ENCODE measurements at regions not wholly inside any gene's neighbourhood (a gene's known extent, or its start where the extent isn't known, plus 50 kb on each side); places are given as distances from the start of the nearest gene placed in this dataset.

- no peak for DNase-seq
- Histone ChIP-seq H3K27me3 (ENCODE audit: insufficient read depth, low read length) (no peaks in the 10 kb centered on the region), H3K79me2 (ENCODE audit: control insufficient read depth, insufficient read depth, low read length, poor library complexity) (no peaks in the 10 kb centered on the region), H4K8ac (ENCODE audit: low read depth, low read length) (no peak overlapping the region), H3K14ac (ENCODE audit: low read length) (no peak overlapping the region), H2AK5ac (ENCODE audit: low read length) (no peak overlapping the region), H4K91ac (ENCODE audit: low read depth, low read length) (no peak overlapping the region), H3K9me3 (ENCODE audit: insufficient read depth, low read depth, low read length) (no peaks in the 10 kb centered on the region), H3K18ac (ENCODE audit: low read length) (no peak overlapping the region), H3K27ac (ENCODE audit: low read depth, low read length) (no peak overlapping the region), H3K4me2 (ENCODE audit: low read length) (no peak overlapping the region), H3K9ac (ENCODE audit: low read length) (no peak overlapping the region), H3K23ac (ENCODE audit: low read length) (no peak overlapping the region), H3K79me1 (ENCODE audit: low read length) (no peaks in the 10 kb centered on the region), H2BK120ac (ENCODE audit: insufficient read depth, low read length, poor library complexity) (no peak overlapping the region), H2BK5ac (ENCODE audit: low read depth, low read length, poor library complexity) (no peak overlapping the region), H2AFZ (ENCODE audit: insufficient read depth, low read length, poor library complexity) (no peak overlapping the region), H4K12ac (ENCODE audit: low read depth, low read length) (no peak overlapping the region), H3K4ac (ENCODE audit: low read depth, low read length) (no peak overlapping the region), H3K4me1 (ENCODE audit: control insufficient read depth in 1 of 2, insufficient read depth in 2 of 2, low read length in 2 of 2) (peaks cover 7 to 9% of the 10 kb centered on the region in 2 experiments), H3K4me3 (ENCODE audit: low read depth, low read length) (no peak overlapping the region), H2BK12ac (ENCODE audit: low read length) (no peak overlapping the region), H3K36me3 (ENCODE audit: control insufficient read depth in 1 of 2, insufficient read depth in 2 of 2, low read length in 2 of 2) (no peaks in the 10 kb centered on the region)
- no CpG with 5 or more reads among the region's 5 CpGs for WGBS (ENCODE audit: extremely low coverage, insufficient coverage, insufficient read length)
These were observed 292.1 kb downstream of the GADD45G start for GRCh38 chr9:89896806-89897340.

GRCh38 chr9:89899573-89899972 lies 294.8 kb downstream of the GADD45G start:
- Histone ChIP-seq H3K4me2 (ENCODE audit: low read length) (no peak overlapping the region), H3K27ac (ENCODE audit: low read depth, low read length) (peak overlapping the region; percentile 60), H2BK5ac (ENCODE audit: low read depth, low read length, poor library complexity) (peak overlapping the region; percentile 27), H3K4me3 (ENCODE audit: low read depth, low read length) (no peak overlapping the region), H3K79me2 (ENCODE audit: control insufficient read depth, insufficient read depth, low read length, poor library complexity) (no peaks in the 10 kb centered on the region), H3K9me3 (ENCODE audit: insufficient read depth, low read depth, low read length) (no peaks in the 10 kb centered on the region), H3K18ac (ENCODE audit: low read length) (no peak overlapping the region), H2AK5ac (ENCODE audit: low read length) (no peak overlapping the region), H3K4me1 (ENCODE audit: control insufficient read depth in 1 of 2, insufficient read depth in 2 of 2, low read length in 2 of 2) (peaks cover 13 to 15% of the 10 kb centered on the region in 2 experiments), H2AFZ (ENCODE audit: insufficient read depth, low read length, poor library complexity) (no peak overlapping the region), H3K27me3 (ENCODE audit: insufficient read depth, low read length) (no peaks in the 10 kb centered on the region), H3K14ac (ENCODE audit: low read length) (no peak overlapping the region), H3K79me1 (ENCODE audit: low read length) (peaks cover 4% of the 10 kb centered on the region), H2BK120ac (ENCODE audit: insufficient read depth, low read length, poor library complexity) (no peak overlapping the region), H3K4ac (ENCODE audit: low read depth, low read length) (no peak overlapping the region), H3K23ac (ENCODE audit: low read length) (no peak overlapping the region), H3K36me3 (ENCODE audit: control insufficient read depth in 1 of 2, insufficient read depth in 2 of 2, low read length in 2 of 2) (no peaks in the 10 kb centered on the region), H4K12ac (ENCODE audit: low read depth, low read length) (no peak overlapping the region), H3K9ac (ENCODE audit: low read length) (no peak overlapping the region), H2BK12ac (ENCODE audit: low read length) (no peak overlapping the region), H4K8ac (ENCODE audit: low read depth, low read length) (no peak overlapping the region), H4K91ac (ENCODE audit: low read depth, low read length) (no peak overlapping the region)
- peak in 1 of 2 donors; percentile 58 for DNase-seq
- WGBS (ENCODE audit: extremely low coverage, insufficient coverage, insufficient read length) = no CpG with 5 or more reads among the region's 3 CpGs

GRCh38 chr9:89901920-89902319 lies 297.1 kb downstream of the GADD45G start:
- no peak overlapping the region for H4K12ac ChIP-seq (ENCODE audit: low read depth, low read length)
- H3K18ac ChIP-seq (ENCODE audit: low read length) = no peak overlapping the region
- no peak overlapping the region for H2AK5ac ChIP-seq (ENCODE audit: low read length)
- no peak overlapping the region for H3K4ac ChIP-seq (ENCODE audit: low read depth, low read length)
- H4K91ac ChIP-seq (ENCODE audit: low read depth, low read length) = no peak overlapping the region
- no peak overlapping the region for H2AFZ ChIP-seq (ENCODE audit: insufficient read depth, low read length, poor library complexity)
- no peak overlapping the region for H3K4me2 ChIP-seq (ENCODE audit: low read length)
- no peaks in the 10 kb centered on the region for H3K79me2 ChIP-seq (ENCODE audit: control insufficient read depth, insufficient read depth, low read length, poor library complexity)
- no peak for DNase-seq
- H2BK12ac ChIP-seq (ENCODE audit: low read length) = no peak overlapping the region
- no peak overlapping the region for H3K9ac ChIP-seq (ENCODE audit: low read length)
- no peak overlapping the region for H2BK5ac ChIP-seq (ENCODE audit: low read depth, low read length, poor library complexity)
- no peak overlapping the region for H3K23ac ChIP-seq (ENCODE audit: low read length)
- no peak overlapping the region for H3K27ac ChIP-seq (ENCODE audit: low read depth, low read length)
- no peaks in the 10 kb centered on the region for H3K9me3 ChIP-seq (ENCODE audit: insufficient read depth, low read depth, low read length)
- peaks cover 4% of the 10 kb centered on the region for H3K79me1 ChIP-seq (ENCODE audit: low read length)
- no peaks in the 10 kb centered on the region for H3K36me3 ChIP-seq (ENCODE audit: control insufficient read depth in 1 of 2, insufficient read depth in 2 of 2, low read length in 2 of 2)
- H3K4me3 ChIP-seq (ENCODE audit: low read depth, low read length) = no peak overlapping the region
- H3K14ac ChIP-seq (ENCODE audit: low read length) = no peak overlapping the region
- H4K8ac ChIP-seq (ENCODE audit: low read depth, low read length) = no peak overlapping the region
- WGBS (ENCODE audit: extremely low coverage, insufficient coverage, insufficient read length) = no CpG with 5 or more reads among the region's 4 CpGs
- no peak overlapping the region for H2BK120ac ChIP-seq (ENCODE audit: insufficient read depth, low read length, poor library complexity)
- peaks cover 13 to 15% of the 10 kb centered on the region in 2 experiments for H3K4me1 ChIP-seq (ENCODE audit: control insufficient read depth in 1 of 2, insufficient read depth in 2 of 2, low read length in 2 of 2)
- H3K27me3 ChIP-seq (ENCODE audit: insufficient read depth, low read length) = no peaks in the 10 kb centered on the region

- Histone ChIP-seq H3K9ac (ENCODE audit: low read length) (no peak overlapping the region), H3K79me2 (ENCODE audit: control insufficient read depth, insufficient read depth, low read length, poor library complexity) (no peaks in the 10 kb centered on the region), H3K79me1 (ENCODE audit: low read length) (peaks cover 4% of the 10 kb centered on the region), H3K36me3 (ENCODE audit: control insufficient read depth in 1 of 2, insufficient read depth in 2 of 2, low read length in 2 of 2) (no peaks in the 10 kb centered on the region), H3K4me3 (ENCODE audit: low read depth, low read length) (no peak overlapping the region), H4K8ac (ENCODE audit: low read depth, low read length) (no peak overlapping the region), H3K14ac (ENCODE audit: low read length) (no peak overlapping the region), H2BK12ac (ENCODE audit: low read length) (no peak overlapping the region), H2AK5ac (ENCODE audit: low read length) (no peak overlapping the region), H3K4me2 (ENCODE audit: low read length) (no peak overlapping the region), H3K27ac (ENCODE audit: low read depth, low read length) (peak overlapping the region; percentile 16), H4K91ac (ENCODE audit: low read depth, low read length) (peak overlapping the region; percentile 55), H2BK120ac (ENCODE audit: insufficient read depth, low read length, poor library complexity) (peak overlapping the region; percentile 20), H2BK5ac (ENCODE audit: low read depth, low read length, poor library complexity) (peak overlapping the region; percentile 45), H3K23ac (ENCODE audit: low read length) (no peak overlapping the region), H4K12ac (ENCODE audit: low read depth, low read length) (no peak overlapping the region), H3K9me3 (ENCODE audit: insufficient read depth, low read depth, low read length) (no peaks in the 10 kb centered on the region), H3K4me1 (ENCODE audit: control insufficient read depth in 1 of 2, insufficient read depth in 2 of 2, low read length in 2 of 2) (peaks cover 13 to 15% of the 10 kb centered on the region in 2 experiments), H3K4ac (ENCODE audit: low read depth, low read length) (no peak overlapping the region), H2AFZ (ENCODE audit: insufficient read depth, low read length, poor library complexity) (no peak overlapping the region), H3K18ac (ENCODE audit: low read length) (no peak overlapping the region), H3K27me3 (ENCODE audit: insufficient read depth, low read length) (no peaks in the 10 kb centered on the region)
- no CpG with 5 or more reads among the region's 8 CpGs for WGBS (ENCODE audit: extremely low coverage, insufficient coverage, insufficient read length)
- DNase-seq = no peak
These were observed 297.8 kb downstream of the GADD45G start for GRCh38 chr9:89902450-89903140.
